Calu3 (cell line): ENCODE measurements at regions not wholly inside any gene's neighbourhood (a gene's known extent, or its start where the extent isn't known, plus 50 kb on each side); places are given as distances from the start of the nearest gene placed in this dataset.

Source experiments
- BruUV-seq: library from RNA; stranded (reverse); fragments of 400-500 nt; replicated peaks from 2 replicates; lab custom pipeline; 2021; lab: Mats Ljungman, UMichigan
- CTCF ChIA-PET: fragments of 300-600 bp; sonication (Branson Sonifier 250); formaldehyde crosslinking; loops from one replicate; lab custom pipeline; 2022; ENCODE audit warnings: antibody characterized with exemption; lab: Charles Lee
- DNase-seq: peaks from one replicate; pipeline ENCODE4 v3.0.0; 2022
- H3K27ac Mint-ChIP-seq: one replicate; pipeline ENCODE4 v1.8.0; 2022; ENCODE audit warnings: mixed read lengths; ENCODE audit not compliant: unreplicated experiment
- H3K27me3 Mint-ChIP-seq: one replicate; pipeline ENCODE4 v1.8.0; 2022; ENCODE audit warnings: mixed read lengths; ENCODE audit not compliant: unreplicated experiment
- H3K36me3 Mint-ChIP-seq: one replicate; pipeline ENCODE4 v1.8.0; 2022; ENCODE audit warnings: mild to moderate bottlenecking, moderate library complexity, mixed read lengths; ENCODE audit not compliant: insufficient read depth, unreplicated experiment
- H3K4me1 Mint-ChIP-seq: one replicate; pipeline ENCODE4 v1.8.0; 2022; ENCODE audit warnings: mild to moderate bottlenecking, low read depth, mixed read lengths; ENCODE audit not compliant: unreplicated experiment
- H3K4me3 Mint-ChIP-seq: one replicate; pipeline ENCODE4 v1.8.0; 2022; ENCODE audit warnings: mild to moderate bottlenecking, low read depth, moderate library complexity, mixed read lengths; ENCODE audit not compliant: unreplicated experiment
- H3K9me3 Mint-ChIP-seq: one replicate; pipeline ENCODE4 v1.8.0; 2022; ENCODE audit warnings: low read depth, mixed read lengths; ENCODE audit not compliant: unreplicated experiment
- intact Hi-C: fragments of 100-400 bp; cut with micrococcal nuclease; formaldehyde crosslinking; loops from one replicate; pipeline ENCODE4 v1.10.0; 2022; ENCODE audit not compliant: unreplicated experiment
- TF ChIP-seq, protein P1 (sequence below): fragments of 200-600 bp; IDR thresholded peaks from one replicate; pipeline ENCODE4 v1.8.0; 2022; ENCODE audit warnings: antibody characterized with exemption; ENCODE audit not compliant: unreplicated experiment

- Mint-ChIP-seq H3K36me3 (no peaks in the 10 kb centered on the region), H3K9me3 (peaks cover 3% of the 10 kb centered on the region), H3K27ac (no peak overlapping the region), H3K27me3 (no peaks in the 10 kb centered on the region), H3K4me3 (no peak overlapping the region), H3K4me1 (peaks cover 19% of the 10 kb centered on the region)
- intact Hi-C loops = no loop called here
- BruUV-seq = no TSS peak
- TF ChIP-seq, protein P1, sequence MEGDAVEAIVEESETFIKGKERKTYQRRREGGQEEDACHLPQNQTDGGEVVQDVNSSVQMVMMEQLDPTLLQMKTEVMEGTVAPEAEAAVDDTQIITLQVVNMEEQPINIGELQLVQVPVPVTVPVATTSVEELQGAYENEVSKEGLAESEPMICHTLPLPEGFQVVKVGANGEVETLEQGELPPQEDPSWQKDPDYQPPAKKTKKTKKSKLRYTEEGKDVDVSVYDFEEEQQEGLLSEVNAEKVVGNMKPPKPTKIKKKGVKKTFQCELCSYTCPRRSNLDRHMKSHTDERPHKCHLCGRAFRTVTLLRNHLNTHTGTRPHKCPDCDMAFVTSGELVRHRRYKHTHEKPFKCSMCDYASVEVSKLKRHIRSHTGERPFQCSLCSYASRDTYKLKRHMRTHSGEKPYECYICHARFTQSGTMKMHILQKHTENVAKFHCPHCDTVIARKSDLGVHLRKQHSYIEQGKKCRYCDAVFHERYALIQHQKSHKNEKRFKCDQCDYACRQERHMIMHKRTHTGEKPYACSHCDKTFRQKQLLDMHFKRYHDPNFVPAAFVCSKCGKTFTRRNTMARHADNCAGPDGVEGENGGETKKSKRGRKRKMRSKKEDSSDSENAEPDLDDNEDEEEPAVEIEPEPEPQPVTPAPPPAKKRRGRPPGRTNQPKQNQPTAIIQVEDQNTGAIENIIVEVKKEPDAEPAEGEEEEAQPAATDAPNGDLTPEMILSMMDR = no peak
- DNase-seq = no peak
- CTCF ChIA-PET = no interaction called here
These were observed 176.8 kb upstream of the IL12B start for GRCh38 chr5:159507055-159507454.

- Mint-ChIP-seq H3K36me3 (no peaks in the 10 kb centered on the region), H3K9me3 (peaks cover 3% of the 10 kb centered on the region), H3K4me3 (no peak overlapping the region), H3K4me1 (peaks cover 22% of the 10 kb centered on the region), H3K27ac (no peak overlapping the region), H3K27me3 (no peaks in the 10 kb centered on the region)
- CTCF ChIA-PET = no interaction called here
- no TSS peak for BruUV-seq
- TF ChIP-seq, protein P1 = no peak
- DNase-seq = no peak
- intact Hi-C loops = no loop called here
These were observed 177.4 kb upstream of the IL12B start for GRCh38 chr5:159507661-159508060.

GRCh38 chr5:159508344-159508743 lies 178.1 kb upstream of the IL12B start:
- no TSS peak for BruUV-seq
- H3K27me3 Mint-ChIP-seq = no peaks in the 10 kb centered on the region
- H3K36me3 Mint-ChIP-seq = no peaks in the 10 kb centered on the region
- DNase-seq = no peak
- H3K4me1 Mint-ChIP-seq = peaks cover 22% of the 10 kb centered on the region
- intact Hi-C loops = no loop called here
- CTCF ChIA-PET = interaction anchor here (1.1 kb wide), 1 partner anchor 9 kb away, joined by 3 read pairs; no protein-coding TSS in a partner anchor
- H3K27ac Mint-ChIP-seq = no peak overlapping the region
- H3K9me3 Mint-ChIP-seq = peaks cover 3% of the 10 kb centered on the region
- TF ChIP-seq, protein P1 = no peak
- H3K4me3 Mint-ChIP-seq = no peak overlapping the region

DNA sequence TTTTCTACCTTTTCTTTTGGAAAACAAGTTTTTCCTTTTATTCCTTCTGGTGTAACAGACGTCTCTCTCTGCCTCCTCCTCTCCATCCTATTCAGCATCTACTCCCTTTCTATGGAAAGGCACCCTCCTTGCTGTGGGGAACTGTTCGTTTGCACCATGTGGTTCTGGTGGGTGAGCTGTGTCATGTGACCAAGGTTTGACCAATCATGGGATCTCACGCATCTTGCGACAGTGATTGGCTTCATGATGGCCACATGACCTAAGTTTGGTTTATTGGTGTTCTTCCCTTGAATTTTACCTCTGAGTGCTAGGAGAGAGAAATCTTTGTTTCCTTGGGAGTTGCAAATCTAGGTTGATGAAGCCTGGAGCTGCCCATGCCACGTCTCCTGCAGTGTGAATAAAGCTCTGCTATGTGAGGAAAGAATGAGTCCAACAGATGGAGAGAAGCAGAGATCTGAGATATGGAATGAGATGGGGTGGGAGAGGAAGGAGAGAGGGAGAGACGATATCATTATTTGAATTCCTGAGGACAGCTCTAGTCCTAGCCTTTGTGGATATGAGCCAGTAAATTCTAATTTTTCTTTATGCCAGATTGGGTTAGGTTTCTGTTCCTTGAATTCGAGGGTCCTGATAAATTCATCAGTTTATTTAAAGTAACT lies 178.8 kb upstream of the IL12B start:
- intact Hi-C loops = no loop called here
- Mint-ChIP-seq H3K27ac (no peak overlapping the region), H3K4me1 (peaks cover 22% of the 10 kb centered on the region), H3K36me3 (no peaks in the 10 kb centered on the region), H3K9me3 (peaks cover 3% of the 10 kb centered on the region), H3K27me3 (no peaks in the 10 kb centered on the region), H3K4me3 (no peak overlapping the region)
- BruUV-seq = no TSS peak
- TF ChIP-seq, protein P1 = no peak
- CTCF ChIA-PET = interaction anchor here (0.7 to 1.1 kb wide), 3 partner anchors 9 to 578 kb away, joined by 3 read pairs; no protein-coding TSS in a partner anchor
- DNase-seq = no peak
